Mesendoderm (in vitro differentiated cells): ENCODE measurements at regions not wholly inside any gene's neighbourhood (a gene's known extent, or its start where the extent isn't known, plus 50 kb on each side); places are given as distances from the start of the nearest gene placed in this dataset.

Experiments used
- DNase-seq: peaks from one replicate; pipeline ENCODE4 v3.0.0; 2013
- H2AK5ac ChIP-seq: 2 replicates; pipeline ENCODE4 v1.6.1; 2013; ENCODE audit warnings: low read length, inconsistent platforms
- H2BK120ac ChIP-seq: 2 replicates; pipeline ENCODE4 v1.6.1; 2013; ENCODE audit warnings: low read depth, mild to moderate bottlenecking, low read length, moderate library complexity, mixed read lengths
- H2BK15ac ChIP-seq: replicated peaks from 2 replicates; pipeline ENCODE4 v1.6.1; 2013; ENCODE audit warnings: low read depth, mild to moderate bottlenecking, moderate library complexity
- H2BK5ac ChIP-seq: 2 replicates; pipeline ENCODE4 v1.6.1; 2013; ENCODE audit warnings: low read length, inconsistent platforms
- H3K18ac ChIP-seq: 2 replicates; pipeline ENCODE4 v1.6.1; 2013; ENCODE audit warnings: mild to moderate bottlenecking, low read length, mixed read lengths
- H3K23ac ChIP-seq: one replicate; pipeline ENCODE4 v1.6.1; 2013; ENCODE audit warnings: low read length
- H3K27ac ChIP-seq: 2 replicates; pipeline ENCODE4 v1.5.1; 2013; ENCODE audit warnings: low read depth, mild to moderate bottlenecking, inconsistent platforms, low read length, moderate library complexity
- H3K27me3 ChIP-seq: 2 replicates; pipeline ENCODE4 v1.6.1; 2013; ENCODE audit warnings: low read length, control low read depth, mild to moderate bottlenecking, inconsistent platforms; ENCODE audit not compliant: insufficient read depth, poor library complexity
- H3K36me3 ChIP-seq: 2 replicates; pipeline ENCODE4 v1.6.1; 2013; ENCODE audit warnings: low read length, inconsistent platforms; ENCODE audit not compliant: control insufficient read depth, insufficient read depth
- H3K4ac ChIP-seq: one replicate; pipeline ENCODE4 v1.6.1; 2013; ENCODE audit warnings: low read depth, mild to moderate bottlenecking, low read length, moderate library complexity
- H3K4me1 ChIP-seq: 2 replicates; pipeline ENCODE4 v1.6.1; 2013; ENCODE audit warnings: low read depth, low read length, inconsistent platforms; ENCODE audit not compliant: control insufficient read depth
- H3K4me2 ChIP-seq: 2 replicates; pipeline ENCODE4 v1.6.1; 2013; ENCODE audit warnings: low read length
- H3K4me3 ChIP-seq: 2 replicates; pipeline ENCODE4 v1.5.1; 2013; ENCODE audit warnings: mild to moderate bottlenecking, low read length
- H3K56ac ChIP-seq: one replicate; pipeline ENCODE4 v1.6.1; 2013; ENCODE audit warnings: low read length
- H3K79me1 ChIP-seq: 2 replicates; pipeline ENCODE4 v1.6.1; 2013; ENCODE audit warnings: low read length, inconsistent platforms
- H3K79me2 ChIP-seq: 2 replicates; pipeline ENCODE4 v1.6.1; 2013; ENCODE audit warnings: mild to moderate bottlenecking, low read length; ENCODE audit not compliant: control insufficient read depth, insufficient read depth
- H3K9ac ChIP-seq: 2 replicates; pipeline ENCODE4 v1.6.1; 2013; ENCODE audit warnings: low read length, inconsistent platforms
- H4K5ac ChIP-seq: one replicate; pipeline ENCODE4 v1.6.1; 2013; ENCODE audit warnings: low read length
- H4K8ac ChIP-seq: one replicate; pipeline ENCODE4 v1.6.1; 2013; ENCODE audit warnings: low read depth, mild to moderate bottlenecking, control low read depth, low read length, moderate library complexity
- WGBS: extraction: QIAGEN DNeasy Blood & Tissue Kit; methylation state at CpG from one replicate; pipeline ENCODE4 v1.1.7; 2013; ENCODE audit warnings: low lambda C conversion rate, missing lambda C conversion rate; ENCODE audit not compliant: insufficient coverage; ENCODE audit errors: extremely low coverage; 5-methylcytosine and 5-hydroxymethylcytosine counted together

DNA sequence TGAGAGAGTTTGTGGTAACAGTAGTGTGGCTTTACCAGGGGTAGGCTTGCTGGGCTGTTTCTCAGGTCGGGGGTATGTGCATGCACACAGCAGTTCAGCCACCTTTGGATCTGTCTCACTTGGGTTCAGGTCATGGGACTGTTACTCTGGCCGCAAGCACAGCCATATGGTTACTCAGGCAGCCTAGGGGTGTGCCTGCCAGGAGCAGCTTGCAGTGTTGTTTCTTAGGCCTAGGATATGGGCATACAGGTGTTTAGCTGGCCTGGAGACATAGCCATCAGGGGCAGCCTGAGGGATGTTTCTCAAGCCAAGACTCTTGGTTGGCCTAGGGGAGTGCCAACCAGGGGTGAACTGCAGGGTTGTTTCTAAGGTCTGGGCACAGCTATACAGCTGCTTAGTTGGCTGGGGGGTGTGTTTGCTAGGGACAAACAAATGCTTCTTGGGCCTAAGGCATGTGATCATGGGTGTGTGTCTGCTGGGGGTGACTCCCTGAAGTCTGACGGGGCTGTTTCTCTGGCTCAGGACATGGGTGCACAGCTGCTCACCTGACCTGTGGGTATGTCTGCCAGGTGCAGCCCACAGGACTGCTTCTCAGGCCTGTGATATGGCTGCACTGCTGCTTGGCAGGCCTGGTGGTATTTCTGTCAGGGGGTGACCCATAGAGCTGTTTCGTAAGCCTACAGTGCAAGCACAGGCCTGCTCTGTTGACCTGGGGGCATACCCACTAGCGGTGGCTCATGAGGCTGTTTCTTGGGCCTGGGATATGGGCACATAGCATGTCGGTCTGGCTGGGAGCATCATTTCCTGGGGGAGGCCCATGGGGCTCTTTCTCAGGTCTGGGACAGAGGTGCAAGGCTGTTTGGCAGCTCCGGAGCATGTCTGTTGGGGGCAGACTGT lies 168.0 kb upstream of the THRB start:
- Histone ChIP-seq H3K4me3 (no peak overlapping the region), H2AK5ac (no peak overlapping the region), H3K79me2 (no peaks in the 10 kb centered on the region), H3K79me1 (no peaks in the 10 kb centered on the region), H4K5ac (no peak overlapping the region), H3K27ac (no peak overlapping the region), H3K18ac (no peak overlapping the region), H2BK15ac (no peak overlapping the region), H3K27me3 (no peaks in the 10 kb centered on the region), H3K23ac (no peak overlapping the region), H3K4me1 (no peaks in the 10 kb centered on the region), H3K4me2 (no peak overlapping the region), H3K4ac (no peak overlapping the region), H3K36me3 (no peaks in the 10 kb centered on the region), H3K56ac (no peak overlapping the region), H3K9ac (no peak overlapping the region), H2BK5ac (no peak overlapping the region), H2BK120ac (no peak overlapping the region), H4K8ac (no peak overlapping the region)
- DNase-seq, result no peak
- WGBS, result no CpG with 5 or more reads among the region's 7 CpGs

DNA sequence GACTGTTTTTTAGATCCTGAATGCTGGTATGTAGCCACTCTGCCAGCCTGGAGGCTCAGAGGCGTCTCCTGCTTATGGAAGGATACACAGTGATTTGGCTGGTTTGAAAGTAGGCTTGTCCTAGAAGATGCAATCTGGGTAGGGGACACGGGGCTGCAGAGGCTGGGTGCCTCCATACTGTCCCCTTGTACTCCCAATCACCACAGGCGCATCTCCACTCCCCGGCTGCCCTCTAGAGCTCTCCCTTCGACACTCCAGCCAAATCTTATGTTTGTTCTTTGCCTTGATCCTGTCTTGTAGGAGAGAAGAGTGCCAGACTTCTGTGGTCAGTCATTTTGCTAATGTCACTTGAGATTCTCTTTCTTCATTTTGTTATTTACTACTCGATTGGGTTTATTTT lies 168.8 kb upstream of the THRB start:
- Histone ChIP-seq H4K5ac (no peak overlapping the region), H3K4me3 (no peak overlapping the region), H3K23ac (no peak overlapping the region), H3K27ac (no peak overlapping the region), H2BK5ac (no peak overlapping the region), H3K9ac (no peak overlapping the region), H3K4ac (no peak overlapping the region), H2BK15ac (no peak overlapping the region), H3K4me2 (no peak overlapping the region), H3K27me3 (no peaks in the 10 kb centered on the region), H3K4me1 (no peaks in the 10 kb centered on the region), H4K8ac (no peak overlapping the region), H3K18ac (no peak overlapping the region), H3K56ac (no peak overlapping the region), H3K36me3 (no peaks in the 10 kb centered on the region), H2AK5ac (no peak overlapping the region), H3K79me1 (no peaks in the 10 kb centered on the region), H3K79me2 (no peaks in the 10 kb centered on the region), H2BK120ac (no peak overlapping the region)
- DNase-seq, result no peak
- WGBS, result no CpG with 5 or more reads among the region's 6 CpGs

DNA sequence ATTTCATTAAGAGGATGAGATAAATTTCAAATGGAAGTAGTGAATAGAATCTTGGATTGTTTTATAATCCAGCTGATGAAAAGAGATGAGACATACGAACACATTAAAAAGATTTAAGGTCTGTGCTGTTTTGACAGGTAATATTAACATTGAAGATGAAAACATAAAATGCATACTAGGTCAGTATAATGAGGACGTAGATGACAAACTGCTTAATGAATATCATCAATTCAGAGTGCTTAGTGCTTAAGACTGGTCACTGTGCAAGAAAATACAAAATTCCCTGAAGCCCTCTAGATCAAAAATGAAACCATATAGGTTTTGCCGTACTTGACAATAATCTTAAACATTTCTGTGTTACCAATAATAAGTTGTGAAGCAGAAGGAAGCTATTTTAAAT lies 173.4 kb upstream of the THRB start:
- Histone ChIP-seq H2AK5ac (no peak overlapping the region), H3K27me3 (no peaks in the 10 kb centered on the region), H2BK15ac (no peak overlapping the region), H3K56ac (no peak overlapping the region), H2BK5ac (no peak overlapping the region), H3K36me3 (no peaks in the 10 kb centered on the region), H3K4me2 (no peak overlapping the region), H3K79me2 (no peaks in the 10 kb centered on the region), H3K23ac (no peak overlapping the region), H3K4me3 (no peak overlapping the region), H4K5ac (no peak overlapping the region), H3K79me1 (no peaks in the 10 kb centered on the region), H4K8ac (no peak overlapping the region), H2BK120ac (no peak overlapping the region), H3K9ac (no peak overlapping the region), H3K4ac (no peak overlapping the region), H3K27ac (no peak overlapping the region), H3K18ac (no peak overlapping the region), H3K4me1 (no peaks in the 10 kb centered on the region)
- no CpG with 5 or more reads among the region's 3 CpGs for WGBS
- no peak for DNase-seq

DNA sequence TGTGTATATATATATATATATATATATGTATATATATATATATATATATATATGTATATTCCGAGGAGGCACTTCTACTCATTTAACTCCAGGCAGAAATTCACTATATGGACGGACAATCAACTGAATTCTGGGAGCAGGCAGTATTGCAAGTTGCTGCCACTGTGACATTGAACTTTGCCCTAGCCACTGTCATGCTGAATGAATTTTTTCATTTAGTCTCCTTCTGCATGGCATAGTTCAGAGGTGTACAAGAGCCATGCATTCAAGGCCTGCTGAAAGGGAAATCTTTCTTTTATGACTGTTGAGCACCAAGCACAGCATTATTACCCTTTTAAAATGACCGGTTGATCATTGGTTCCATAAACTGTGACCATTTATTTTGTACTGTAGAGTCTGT lies 176.2 kb upstream of the THRB start:
- no CpG with 5 or more reads among the region's 3 CpGs for WGBS
- H2BK5ac ChIP-seq, result no peak overlapping the region

DNA sequence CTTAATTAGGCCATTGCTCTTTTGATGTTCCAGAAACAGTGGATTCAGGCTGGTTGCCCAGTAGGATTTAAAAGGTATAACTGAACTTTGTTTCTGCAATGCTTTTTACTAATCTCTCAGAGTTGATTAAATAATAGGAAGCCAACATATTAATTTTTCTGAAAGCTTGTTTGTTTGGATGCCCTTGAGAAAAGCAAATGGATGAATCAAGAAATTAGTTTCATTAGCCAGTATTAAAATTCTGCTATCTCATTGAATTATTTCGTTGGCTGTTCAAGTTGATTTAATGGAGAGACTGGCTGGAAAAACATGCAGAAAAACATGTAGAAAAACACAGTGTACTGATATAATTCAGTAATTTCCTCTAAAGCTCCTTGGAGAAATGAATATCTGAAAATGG lies 178.9 kb upstream of the THRB start:
- no peak overlapping the region for H4K5ac ChIP-seq
- no peak overlapping the region for H3K4me3 ChIP-seq
- H2BK15ac ChIP-seq, result no peak overlapping the region
- no peaks in the 10 kb centered on the region for H3K79me2 ChIP-seq
- no peak overlapping the region for H2BK120ac ChIP-seq
- DNase-seq, result no peak
- H2AK5ac ChIP-seq, result no peak overlapping the region
- H3K36me3 ChIP-seq, result no peaks in the 10 kb centered on the region
- no peak overlapping the region for H3K4me2 ChIP-seq
- H3K27ac ChIP-seq, result no peak overlapping the region
- H3K9ac ChIP-seq, result no peak overlapping the region
- H3K27me3 ChIP-seq, result no peaks in the 10 kb centered on the region
- H3K4me1 ChIP-seq, result no peaks in the 10 kb centered on the region
- H4K8ac ChIP-seq, result no peak overlapping the region
- no CpG with 5 or more reads among the region's 1 CpG for WGBS
- no peak overlapping the region for H3K23ac ChIP-seq
- no peak overlapping the region for H2BK5ac ChIP-seq
- H3K79me1 ChIP-seq, result no peaks in the 10 kb centered on the region
- H3K4ac ChIP-seq, result no peak overlapping the region
- H3K18ac ChIP-seq, result no peak overlapping the region
- H3K56ac ChIP-seq, result no peak overlapping the region

More for the DNA sequence above, 176.2 kb upstream of the THRB start:
- no peak overlapping the region for H4K5ac ChIP-seq
- H3K56ac ChIP-seq, result no peak overlapping the region
- no peaks in the 10 kb centered on the region for H3K79me1 ChIP-seq
- no peak overlapping the region for H3K23ac ChIP-seq
- no peak overlapping the region for H2BK15ac ChIP-seq
- no peak overlapping the region for H3K18ac ChIP-seq
- H3K79me2 ChIP-seq, result no peaks in the 10 kb centered on the region
- H2AK5ac ChIP-seq, result no peak overlapping the region
- no peak overlapping the region for H4K8ac ChIP-seq
- H3K4me1 ChIP-seq, result no peaks in the 10 kb centered on the region
- no peak overlapping the region for H3K27ac ChIP-seq
- no peak for DNase-seq
- H2BK120ac ChIP-seq, result no peak overlapping the region
- no peaks in the 10 kb centered on the region for H3K27me3 ChIP-seq
- no peak overlapping the region for H3K4ac ChIP-seq
- no peak overlapping the region for H3K4me3 ChIP-seq
- no peaks in the 10 kb centered on the region for H3K36me3 ChIP-seq
- no peak overlapping the region for H3K4me2 ChIP-seq
- no peak overlapping the region for H3K9ac ChIP-seq

DNA sequence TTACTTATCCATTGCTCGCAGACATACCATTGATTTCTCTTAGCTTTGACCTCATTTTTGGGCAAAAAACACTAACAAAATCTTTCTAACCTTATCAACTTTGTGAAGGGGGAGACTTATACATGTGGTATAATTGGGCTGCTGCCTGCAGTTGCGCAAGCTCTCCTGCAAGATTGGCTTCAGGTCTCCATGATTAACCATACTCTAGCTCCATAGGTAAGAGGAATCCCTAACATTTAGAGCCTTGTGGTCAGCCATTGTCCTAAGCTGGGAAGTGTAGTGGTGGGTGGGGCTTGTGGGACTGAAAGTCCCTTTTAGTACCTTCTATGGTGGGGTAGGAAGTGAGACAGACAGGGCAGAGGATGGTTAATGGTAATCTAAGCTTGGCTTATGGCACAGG lies 179.6 kb upstream of the THRB start:
- Histone ChIP-seq H3K4me2 (no peak overlapping the region), H3K18ac (no peak overlapping the region), H3K36me3 (no peaks in the 10 kb centered on the region), H3K4me3 (no peak overlapping the region), H2BK5ac (no peak overlapping the region), H3K4me1 (no peaks in the 10 kb centered on the region), H3K23ac (no peak overlapping the region), H3K79me2 (no peaks in the 10 kb centered on the region), H3K4ac (no peak overlapping the region), H2AK5ac (no peak overlapping the region), H4K5ac (no peak overlapping the region), H2BK120ac (no peak overlapping the region), H3K79me1 (no peaks in the 10 kb centered on the region), H3K27me3 (no peaks in the 10 kb centered on the region), H3K27ac (no peak overlapping the region), H3K56ac (no peak overlapping the region), H3K9ac (no peak overlapping the region), H4K8ac (no peak overlapping the region), H2BK15ac (no peak overlapping the region)
- no CpG with 5 or more reads among the region's 2 CpGs for WGBS
- DNase-seq, result peak; percentile 26
